ENCODE measurements at regions not wholly inside any gene's neighbourhood (a gene's known extent, or its start where the extent isn't known, plus 50 kb on each side); places are given as distances from the start of the nearest gene placed in this dataset.

DNA sequence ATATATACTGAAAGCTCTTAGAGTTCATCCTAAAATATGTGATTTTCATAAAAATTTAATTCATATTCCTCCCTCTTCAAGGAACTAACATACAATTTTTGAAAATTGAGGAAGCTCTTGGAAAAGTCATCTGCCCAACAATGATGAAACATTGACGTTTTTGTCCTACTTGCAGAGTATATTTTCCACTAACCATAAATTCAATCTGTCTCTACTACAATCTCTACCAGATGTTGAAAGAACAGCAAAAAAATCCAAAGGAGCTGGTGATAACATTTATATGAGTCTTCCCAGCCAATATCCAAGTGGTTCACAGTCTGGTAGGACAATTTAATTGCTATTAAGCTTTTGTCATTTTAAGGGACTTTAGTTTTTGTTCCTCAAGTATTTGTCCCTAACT is 81.1 kb upstream of the NR3C1 start:
- DNase-seq, result no peak

DNA sequence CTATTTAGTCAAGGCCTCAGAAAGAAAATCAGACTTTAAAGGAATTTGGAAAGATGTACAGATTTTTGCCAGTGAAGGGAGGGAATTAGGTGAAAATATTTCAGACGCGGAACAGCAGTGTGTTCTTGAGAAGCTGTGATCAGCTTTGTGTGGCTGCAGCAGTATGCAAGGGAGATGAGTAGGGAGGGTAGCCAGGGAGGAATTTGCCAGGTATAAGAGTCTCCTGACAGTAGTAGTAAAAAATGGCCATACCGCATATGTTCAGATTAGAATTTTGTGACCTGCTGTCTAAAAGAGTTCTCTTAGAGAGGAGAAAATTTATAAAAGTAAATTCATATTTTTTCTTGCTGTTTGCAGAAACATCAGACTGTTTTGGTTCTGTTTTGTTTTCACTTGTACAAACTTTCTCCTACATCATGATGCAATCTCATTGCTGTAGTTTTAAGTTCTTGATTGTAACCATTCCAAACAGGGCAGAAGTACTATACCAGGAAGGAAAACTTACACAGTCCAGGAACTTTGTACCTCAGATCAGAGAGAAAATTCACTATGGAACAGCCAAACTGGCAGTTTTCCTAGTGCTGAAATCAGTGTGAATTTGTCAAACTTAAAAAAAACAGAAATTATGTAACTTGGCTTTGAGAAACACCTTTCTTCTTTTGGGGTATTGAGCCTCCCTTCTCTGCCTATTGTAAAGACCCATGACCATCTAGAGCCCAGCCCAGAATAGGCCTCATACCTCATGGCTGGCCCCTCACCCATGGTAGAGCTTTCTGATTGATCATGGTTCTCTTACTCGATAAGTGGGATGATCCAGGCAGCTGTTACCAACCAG is 78.4 kb upstream of the NR3C1 start:
- DNase-seq, result no peak

DNA sequence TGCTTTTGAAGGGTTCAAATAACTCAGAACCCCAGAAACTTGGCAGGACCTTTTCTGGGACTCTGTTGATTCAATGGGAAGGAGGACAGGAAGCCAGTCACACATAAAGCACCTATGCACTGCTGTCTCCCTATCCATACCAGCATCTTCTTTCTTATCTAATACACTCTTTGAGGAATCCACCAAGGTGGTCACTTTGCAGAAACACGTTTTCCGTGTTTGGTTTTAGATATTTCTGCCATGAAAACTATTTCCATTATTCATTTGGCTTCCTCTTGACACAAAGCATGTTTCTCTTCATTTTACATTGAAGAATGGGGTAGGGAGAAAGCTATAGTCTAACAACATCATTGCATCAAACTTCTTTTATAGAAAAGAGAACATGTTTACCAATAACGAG is 76.5 kb upstream of the NR3C1 start:
- DNase-seq, result no peak

DNA sequence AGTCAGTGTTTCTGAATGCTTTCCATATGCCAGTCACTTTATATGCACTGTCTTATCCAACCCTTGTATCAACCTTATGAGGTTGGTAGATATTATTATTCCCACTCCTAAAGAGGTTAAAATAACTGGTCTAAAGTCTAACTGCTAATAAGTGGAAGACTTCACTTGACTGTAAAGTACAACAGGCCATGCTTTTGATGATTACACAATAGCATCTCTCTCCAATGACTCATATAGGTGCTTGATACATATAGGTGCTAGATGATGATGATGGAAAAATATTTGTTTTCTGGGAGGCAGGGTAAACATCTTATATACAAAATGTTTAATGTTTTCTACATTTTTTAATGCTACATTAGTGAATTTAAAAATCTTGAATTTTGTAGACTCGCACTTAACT is 75.9 kb upstream of the NR3C1 start:
- no peak for DNase-seq

DNA sequence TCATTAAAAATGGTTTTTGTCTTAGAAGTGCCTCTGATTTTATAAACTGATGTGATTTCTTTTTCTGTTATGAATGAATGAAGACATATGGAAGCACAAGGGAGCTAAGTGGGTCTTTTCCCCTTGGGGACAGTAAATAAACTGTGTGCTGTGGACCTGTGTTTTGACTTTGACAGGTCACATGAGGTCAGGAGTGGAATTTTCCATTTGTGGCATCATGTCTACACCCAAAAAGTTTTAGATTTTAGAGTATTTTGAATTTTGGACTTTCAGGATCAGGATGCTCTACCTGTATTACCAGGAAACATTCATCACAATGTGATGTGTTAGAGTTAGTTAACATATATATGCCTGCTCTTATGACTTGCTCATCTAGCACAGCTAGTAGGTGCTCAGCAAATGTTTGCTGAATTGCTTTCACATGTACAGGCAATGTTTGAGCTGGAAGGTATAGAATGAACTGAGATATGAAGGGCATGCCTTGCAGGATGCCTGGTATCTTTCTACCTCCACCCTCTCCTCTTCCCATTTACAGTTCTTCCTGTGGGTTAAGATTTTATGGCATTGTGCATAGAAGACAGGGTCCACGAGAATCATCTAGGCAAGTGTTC is 73.2 kb upstream of the NR3C1 start:
- DNase-seq, result no peak

DNA sequence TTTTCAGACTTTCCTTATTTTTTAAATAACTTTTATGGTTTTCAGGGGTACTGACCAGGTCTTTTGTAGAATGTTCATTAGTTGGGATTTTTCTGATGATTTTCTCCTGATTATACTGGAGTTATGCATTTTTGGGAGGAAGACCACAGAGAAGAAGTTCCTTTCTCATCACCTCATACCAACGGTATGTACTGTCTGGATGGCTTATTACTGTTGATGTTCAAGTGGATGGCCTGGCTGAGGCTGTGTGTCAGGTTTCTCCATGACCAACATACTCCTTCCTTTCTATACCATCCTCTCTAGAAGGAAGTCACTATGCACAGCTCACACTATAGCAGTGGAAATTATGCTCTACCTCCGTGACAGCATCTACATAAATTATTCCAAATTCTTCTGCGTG is 71.1 kb upstream of the NR3C1 start:
- DNase-seq, result no peak

DNA sequence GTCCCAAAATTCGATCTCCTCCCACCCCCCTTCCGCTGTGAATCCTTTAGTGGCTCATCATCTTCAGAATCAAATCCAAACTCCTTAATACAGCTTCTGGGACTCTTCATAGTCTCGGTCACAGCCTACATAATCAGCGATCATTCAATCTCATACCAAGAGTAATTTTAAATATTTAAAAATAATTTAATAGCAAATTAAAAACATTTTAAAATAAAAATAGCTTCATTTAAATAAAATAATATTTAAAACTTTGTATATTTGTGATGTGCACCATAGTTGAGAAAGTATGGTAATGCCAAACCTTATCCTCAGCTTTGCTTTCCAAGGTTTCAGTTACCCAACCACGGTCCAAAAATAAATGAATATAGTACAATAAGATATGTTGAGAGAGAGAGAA is 70.0 kb upstream of the NR3C1 start:
- DNase-seq, result no peak

DNA sequence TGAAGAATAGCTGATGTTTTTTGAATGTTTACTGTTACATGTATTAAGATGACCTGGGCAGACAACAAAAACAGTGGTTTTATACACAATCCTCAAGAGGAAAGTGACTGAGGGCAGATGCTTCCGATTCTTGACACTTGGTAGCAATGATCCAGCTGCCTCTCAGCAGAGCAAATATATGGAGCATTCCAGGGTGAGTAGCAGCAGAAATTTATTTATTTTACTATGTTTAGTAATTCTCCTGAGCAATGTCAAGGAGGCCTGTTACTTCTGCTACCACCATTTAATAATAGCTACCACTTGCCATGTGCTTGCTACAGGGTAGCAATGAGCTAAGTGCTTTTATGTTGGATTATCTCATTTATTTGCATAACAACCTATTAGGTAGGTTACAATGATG is 69.1 kb upstream of the NR3C1 start:
- DNase-seq, result no peak

DNA sequence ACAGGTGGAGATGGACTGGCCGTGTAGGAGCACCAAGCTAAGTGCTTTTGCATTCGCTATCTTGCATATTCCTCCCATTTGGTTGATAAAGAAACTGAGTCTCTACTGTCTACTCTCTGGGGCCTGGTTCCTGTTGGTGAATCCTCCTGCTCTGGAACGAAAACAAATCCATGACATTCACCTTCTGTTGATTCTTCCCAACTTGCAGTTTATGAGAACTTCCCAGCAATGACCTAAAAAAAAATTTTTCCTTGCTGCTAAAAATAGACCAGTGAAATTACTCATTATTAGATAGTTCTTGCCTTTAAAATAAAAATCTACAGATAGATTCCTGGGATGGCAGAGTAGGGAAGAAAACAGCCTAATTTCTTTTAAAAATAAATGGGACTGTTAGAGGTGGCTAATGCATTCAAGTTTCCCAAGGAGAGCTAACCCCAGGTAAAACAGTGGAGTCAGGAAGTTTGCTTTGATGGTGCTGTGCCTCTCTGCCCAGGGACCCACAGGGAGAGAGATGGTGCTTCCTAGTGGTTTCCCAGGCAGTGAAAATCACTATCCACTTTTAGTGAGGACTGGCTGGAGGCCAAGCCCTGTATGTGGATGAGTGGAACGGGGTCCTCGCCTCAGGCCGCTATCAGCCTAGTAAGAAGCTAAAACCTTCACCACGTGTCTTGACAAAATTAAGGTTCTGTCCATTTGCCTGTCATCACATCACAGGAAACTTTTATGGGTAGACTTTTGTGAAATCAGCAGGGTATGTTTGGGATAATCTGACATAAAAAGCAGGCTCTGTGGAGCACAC is 68.4 kb upstream of the NR3C1 start:
- DNase-seq, result no peak

DNA sequence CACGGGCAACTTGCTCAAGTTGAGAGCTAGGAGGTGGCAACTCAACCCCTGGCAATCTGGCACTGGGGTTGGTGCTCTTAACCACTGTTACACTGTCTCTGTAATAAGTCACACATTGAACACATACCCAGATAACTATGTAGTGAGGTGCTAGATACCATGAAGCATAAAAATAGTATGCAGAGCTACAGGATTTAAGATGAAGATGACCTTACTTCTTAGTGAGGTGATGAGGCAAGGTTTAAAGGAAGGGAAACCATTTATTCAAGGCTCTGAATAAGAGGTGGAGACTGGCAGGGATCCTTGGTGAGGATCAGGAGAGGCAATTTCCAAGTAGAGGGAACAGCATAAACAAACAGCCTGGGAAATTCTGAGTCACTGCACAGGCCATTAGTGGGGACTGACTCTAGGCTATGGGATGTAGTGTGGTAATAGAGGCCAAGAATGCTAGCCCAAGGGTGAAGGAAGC is 67.6 kb upstream of the NR3C1 start:
- no peak for DNase-seq

DNA sequence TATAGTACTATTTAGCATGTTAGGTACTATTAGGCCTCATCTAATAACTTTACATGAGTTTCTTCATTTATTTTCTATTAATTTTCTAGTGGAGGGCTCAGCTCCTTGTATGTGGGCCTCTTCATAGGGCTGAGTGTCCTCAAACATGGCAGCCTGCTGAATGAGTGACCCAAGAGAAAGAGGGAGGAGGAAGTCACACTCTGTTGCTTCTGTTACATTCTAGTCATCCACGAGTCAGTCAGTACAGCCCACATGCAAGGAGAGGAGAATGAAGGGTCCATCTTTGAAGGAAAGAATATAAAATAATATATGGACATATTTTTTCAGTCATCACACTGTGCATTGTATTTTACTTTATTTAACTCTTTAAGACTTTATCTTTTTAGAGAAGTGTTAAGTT is 66.6 kb upstream of the NR3C1 start:
- no peak for DNase-seq

DNA sequence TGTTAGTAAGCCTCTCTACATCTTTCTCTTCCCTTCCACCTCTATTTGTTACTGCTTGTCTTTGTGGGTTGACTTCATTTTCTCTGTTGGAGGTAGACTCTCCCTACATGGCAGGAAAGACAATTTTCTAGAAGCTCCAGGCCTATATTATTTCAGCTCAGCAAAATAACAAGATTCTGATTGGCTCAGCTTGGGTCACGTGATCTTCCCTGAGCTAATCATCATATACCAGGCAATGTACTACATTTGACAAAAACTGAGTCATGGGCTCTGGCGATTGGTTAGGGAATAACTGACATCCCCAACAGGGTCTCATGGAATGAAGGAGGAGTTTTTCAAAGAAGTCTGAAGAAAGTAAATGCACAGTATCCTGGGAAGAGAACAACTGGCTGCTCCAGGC is 65.6 kb upstream of the NR3C1 start:
- no peak for DNase-seq

DNA sequence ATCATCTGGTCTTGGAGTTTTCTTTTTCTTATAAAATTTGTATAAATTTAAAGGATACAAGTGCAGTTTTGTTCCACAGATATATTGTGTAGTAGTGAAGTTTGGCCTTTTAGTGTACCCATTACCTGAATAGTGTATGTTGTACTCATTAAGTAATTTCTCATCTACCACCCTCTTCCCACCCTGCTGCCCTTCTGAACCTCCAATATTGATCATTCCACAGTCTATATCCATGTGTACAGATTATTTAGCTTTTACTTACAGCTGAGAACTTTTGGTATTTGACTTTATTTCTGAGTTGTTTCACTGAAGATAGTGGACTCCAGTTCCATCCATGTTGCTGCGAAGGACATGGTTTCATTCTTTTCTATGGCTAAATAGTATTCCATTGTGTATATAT is 63.1 kb upstream of the NR3C1 start:
- no peak for DNase-seq

DNA sequence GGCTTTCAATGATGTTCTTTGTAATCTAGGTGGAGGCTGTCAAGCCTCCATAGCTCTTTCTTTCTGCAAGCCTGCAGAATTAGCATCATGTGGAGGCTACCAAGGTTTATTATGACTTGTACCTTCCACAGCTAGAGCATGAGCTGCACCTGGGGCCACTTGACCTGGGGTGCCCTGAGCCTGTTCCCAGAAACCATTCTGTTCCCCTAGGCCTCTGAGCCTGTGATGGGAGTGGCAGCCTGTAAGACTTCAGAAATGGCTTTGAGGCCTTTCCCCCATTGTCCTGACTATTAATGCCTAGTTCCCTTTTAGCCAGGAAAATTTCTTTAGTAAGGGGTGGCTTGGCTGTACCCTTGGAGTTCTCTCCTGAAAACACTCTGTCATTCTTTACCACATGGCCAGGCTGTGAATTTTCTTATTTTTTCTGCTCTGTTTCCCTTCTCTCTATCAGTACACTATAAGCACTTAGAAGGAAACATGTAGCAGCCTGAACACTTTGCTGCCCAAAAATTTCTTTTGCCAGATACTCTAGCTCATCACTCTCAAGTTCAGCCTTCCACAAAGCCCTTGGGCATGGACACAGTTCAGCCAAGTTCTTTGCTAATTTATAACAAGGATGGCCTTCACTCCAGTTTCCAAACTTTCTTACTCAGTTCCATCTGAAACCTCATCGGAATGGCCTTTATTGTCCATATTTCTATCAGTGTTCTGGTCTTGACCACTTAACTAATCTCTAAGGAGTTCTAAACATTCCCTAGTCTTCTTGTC is 61.4 kb upstream of the NR3C1 start:
- no peak for DNase-seq

DNA sequence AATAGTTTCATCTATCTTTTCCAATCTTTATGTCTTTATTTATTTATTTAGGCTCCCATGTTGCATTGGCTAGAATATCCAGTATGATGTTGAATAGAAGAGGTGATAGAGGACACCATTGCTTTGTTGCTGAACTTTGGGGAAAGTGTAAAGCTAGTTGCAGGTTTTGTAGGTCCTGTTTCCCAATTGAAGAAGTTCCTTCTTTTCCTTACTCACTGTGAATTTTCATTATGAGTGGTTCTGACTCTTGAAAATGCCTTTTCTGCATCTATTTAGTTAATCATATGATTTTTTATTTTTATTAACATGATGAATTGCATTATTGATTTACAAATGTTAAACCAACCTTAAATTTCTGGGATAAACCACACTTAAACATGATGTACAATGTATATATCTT is 58.9 kb upstream of the NR3C1 start:
- no peak for DNase-seq

DNA sequence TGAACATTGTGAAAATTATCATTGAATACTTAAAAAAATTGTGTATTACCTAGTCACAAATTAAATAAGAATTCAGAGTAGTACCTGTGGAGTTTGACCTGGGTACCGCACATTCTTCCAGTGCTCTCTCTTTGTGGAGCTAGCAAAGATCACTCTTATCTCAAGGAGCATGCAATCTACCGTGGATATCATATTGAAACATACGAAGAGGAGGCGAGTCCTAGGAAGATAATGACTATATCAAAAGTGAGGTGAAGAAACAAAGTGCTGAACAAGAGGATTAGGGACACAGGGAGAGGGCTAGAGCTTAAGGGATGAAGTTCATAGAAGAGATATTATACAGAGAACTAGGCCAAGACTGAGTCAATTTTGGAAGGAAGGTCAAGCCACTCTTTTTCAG is 55.9 kb upstream of the NR3C1 start:
- DNase-seq, result no peak

DNA sequence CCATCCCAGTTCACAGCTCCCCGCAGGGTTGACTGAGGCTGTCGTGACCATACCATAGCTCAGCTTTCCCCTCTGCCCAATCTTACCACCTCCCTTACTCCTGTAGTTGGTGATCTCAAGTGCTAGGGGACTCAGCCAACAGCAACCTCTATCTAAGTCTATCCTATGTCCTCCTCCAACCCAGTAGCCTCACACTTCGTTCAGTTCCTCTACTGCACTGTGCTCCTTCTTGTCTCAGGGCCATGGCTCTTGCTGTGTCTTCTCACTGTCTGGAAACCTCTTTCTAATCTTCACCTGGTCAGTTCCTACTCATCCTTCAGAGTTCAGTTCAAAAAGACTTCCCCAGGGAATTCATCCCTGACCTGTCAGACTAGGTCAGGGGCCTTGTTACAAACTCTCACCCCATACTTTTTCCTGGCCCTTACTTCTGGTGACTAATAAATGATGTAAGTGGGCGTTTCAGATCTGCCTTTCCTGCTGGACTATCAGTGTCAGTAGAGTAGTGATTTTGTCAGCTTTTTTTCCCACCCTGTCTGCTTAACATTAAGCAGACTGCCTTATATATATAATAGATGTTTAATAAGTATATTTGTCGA is 53.6 kb upstream of the NR3C1 start:
- no peak for DNase-seq

DNA sequence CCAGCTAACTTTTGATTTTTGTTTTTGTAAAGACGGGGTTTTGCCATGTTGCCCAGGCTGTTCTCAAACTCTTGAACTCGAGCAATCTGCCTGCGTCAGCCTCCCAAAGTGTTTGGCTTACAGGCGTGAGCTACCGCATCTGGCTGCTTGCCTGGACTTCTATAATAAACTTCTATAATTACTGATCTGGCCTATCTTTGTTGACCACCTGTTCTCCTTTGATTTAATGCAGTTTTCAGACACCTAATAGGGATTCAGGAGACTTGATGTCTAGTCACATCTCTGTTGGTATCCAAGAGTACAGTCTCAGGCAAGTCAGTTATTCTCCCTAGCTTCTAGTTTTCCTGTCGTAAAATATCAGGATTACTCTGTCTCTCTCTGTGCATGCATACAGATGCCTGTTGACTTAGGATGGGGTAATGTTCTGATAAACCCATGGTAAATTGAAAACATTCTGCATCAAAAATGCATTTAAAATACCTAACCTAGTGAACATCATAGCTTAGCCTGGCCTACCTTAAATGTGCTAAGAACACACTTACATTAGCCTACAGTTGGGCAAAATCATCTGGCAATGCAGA is 51.5 kb upstream of the NR3C1 start:
- no peak for DNase-seq

DNA sequence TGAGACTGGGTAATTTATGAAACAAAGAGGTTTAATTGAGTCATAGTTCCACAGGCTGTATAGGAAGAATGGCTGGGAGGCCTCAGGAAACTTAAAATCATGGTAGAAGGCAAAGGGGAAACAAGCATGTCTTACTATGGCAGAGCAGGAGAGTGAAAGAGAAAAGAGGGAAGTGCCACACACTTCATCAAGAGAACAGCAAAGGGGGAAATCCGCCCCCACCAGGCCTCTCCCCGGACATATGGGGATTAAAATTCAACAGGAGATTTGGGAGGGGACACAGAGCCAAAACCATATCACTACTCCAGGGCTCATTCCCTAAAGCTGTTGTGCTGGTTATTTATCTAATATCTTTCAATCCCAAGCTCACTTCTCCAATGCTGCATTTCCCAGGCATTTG is 50.2 kb upstream of the NR3C1 start:
- no peak for DNase-seq

All from NK-92 treated with Interleukin-12 subunit alpha and Interleukin-12 subunit beta, amount 100 ng/mL, for 24 hours (cell line).